VCaP (cell line): ENCODE measurements at regions not wholly inside any gene's neighbourhood (a gene's known extent, or its start where the extent isn't known, plus 50 kb on each side); places are given as distances from the start of the nearest gene placed in this dataset.

ENCODE experiments used
- H3K27ac ChIP-seq: fragments of 450-650 bp; 2 replicates; pipeline ENCODE4 v1.5.1; 2017
- TF ChIP-seq, protein P1 (sequence below): fragments of 450-650 bp; conservative IDR thresholded peaks from 2 replicates; pipeline ENCODE4 v1.5.1; 2017; ENCODE audit warnings: mild to moderate bottlenecking, moderate library complexity

DNA sequence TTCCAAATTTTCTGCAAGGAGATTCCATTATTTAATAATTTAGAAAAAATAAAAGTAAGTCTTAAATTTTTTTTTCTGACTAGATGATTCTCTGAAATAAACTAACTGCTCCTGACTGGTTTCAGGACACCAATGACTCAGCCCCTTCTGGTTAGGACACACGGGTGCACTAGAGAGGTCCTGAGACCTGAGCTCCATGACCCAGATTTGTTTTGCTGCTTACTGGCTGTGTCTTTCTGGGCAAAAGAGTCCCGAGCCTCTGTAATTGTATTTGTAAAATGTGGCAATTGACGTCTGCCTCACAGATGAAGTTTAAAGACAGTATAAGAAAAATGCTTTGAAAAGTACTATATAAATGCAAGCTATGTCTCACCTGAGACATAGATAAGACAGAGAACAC, 89.1 kb downstream of the SLC24A2 start:
- TF ChIP-seq, protein P1, sequence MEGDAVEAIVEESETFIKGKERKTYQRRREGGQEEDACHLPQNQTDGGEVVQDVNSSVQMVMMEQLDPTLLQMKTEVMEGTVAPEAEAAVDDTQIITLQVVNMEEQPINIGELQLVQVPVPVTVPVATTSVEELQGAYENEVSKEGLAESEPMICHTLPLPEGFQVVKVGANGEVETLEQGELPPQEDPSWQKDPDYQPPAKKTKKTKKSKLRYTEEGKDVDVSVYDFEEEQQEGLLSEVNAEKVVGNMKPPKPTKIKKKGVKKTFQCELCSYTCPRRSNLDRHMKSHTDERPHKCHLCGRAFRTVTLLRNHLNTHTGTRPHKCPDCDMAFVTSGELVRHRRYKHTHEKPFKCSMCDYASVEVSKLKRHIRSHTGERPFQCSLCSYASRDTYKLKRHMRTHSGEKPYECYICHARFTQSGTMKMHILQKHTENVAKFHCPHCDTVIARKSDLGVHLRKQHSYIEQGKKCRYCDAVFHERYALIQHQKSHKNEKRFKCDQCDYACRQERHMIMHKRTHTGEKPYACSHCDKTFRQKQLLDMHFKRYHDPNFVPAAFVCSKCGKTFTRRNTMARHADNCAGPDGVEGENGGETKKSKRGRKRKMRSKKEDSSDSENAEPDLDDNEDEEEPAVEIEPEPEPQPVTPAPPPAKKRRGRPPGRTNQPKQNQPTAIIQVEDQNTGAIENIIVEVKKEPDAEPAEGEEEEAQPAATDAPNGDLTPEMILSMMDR, result no peak
- H3K27ac ChIP-seq, result peak overlapping the region; percentile 16

DNA sequence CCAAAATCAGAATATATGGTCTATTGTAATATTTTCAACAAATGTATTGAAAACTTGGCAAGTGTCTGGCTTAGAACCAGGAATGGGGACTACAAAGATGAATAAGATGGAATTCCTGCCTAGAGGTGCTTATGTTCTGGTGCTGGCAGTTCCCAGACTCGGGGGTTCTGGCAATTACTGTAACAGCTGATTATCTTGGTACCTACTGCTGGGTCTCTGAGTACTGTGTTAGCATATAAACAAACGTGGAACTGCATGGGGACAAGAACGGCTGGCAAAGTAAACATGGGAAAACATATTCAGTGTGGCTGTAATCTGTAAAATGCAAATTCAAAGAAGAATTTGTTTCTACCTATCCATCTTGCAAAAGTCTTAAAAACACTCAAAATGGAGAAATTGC, 89.9 kb downstream of the SLC24A2 start:
- TF ChIP-seq, protein P1, result no peak
- H3K27ac ChIP-seq, result no peak overlapping the region; the same call in 1 of the 2 replicates

DNA sequence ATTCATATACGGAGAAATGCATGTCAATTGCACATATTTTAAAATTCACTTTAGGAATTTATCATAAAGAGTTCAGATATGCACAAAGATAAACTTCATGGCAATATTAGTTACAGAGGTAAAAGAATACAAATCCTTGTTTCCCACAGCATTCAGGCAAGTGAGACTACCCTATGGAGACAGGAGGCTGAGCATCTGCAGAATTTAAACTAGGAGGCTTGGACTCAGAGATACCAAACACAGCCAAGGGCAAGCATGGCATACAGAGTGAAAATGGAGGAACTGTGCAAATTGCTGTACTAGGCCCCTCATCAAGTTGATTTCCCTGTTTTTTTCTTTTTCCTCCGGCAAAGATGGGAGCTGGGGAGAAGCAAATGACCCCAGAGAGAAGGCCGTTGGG, 94.2 kb downstream of the SLC24A2 start:
- TF ChIP-seq, protein P1, result no peak
- no peak overlapping the region for H3K27ac ChIP-seq

DNA sequence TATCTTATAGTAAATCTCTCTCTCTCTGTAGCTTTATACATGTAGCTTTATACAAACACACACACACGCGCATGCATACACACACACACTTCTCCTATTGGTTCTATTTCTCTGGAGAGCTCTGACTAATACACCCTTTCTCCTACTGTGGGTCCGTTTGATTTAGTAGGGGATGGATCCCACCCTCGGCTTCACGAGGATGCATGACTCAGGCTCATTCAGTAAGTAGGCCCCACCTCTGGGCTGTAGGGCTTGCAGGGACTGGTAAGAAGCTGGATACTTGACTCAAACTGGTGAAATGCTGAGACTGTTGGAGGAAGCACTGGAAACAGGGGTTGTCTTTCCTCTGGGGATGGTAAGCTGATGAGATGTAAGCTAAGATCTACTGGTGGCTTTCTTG, 98.7 kb downstream of the SLC24A2 start:
- TF ChIP-seq, protein P1, result no peak
- H3K27ac ChIP-seq, result no peak overlapping the region

DNA sequence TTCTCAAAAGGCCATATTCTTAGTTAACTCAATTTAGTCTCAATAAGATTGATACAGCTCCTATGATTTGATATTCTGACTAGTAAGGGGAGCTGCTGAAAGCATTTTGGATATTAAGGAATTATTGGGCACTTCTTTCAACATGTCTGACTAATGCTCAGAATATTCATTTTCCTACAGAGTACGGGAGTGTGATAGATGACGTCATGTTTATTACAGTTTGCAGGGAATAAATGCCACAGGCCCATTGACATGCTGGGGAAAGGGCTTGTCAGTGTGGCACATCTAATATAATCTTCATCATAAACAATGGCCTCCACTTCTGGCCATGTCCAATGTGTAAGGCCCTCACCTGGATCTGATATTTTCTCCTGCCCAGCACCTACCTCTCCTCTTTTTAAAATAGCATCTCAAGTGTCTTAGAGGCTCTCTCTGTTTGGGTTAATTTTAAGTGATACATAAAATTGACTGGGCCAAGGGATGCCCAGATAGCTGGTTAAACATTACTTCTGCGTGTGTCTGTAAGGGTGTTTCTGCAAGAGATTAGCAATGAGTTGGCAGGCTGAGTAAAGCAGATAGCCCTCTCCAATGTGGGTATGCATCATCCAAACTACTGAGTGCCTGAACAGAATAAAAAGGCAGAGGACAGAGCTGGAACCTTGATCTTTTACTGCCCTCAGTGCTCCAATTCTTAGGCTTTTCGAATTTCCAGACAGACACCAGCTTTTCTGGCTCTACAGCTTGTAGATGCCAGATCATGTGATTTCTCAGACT, 99.3 kb downstream of the SLC24A2 start:
- no peak overlapping the region for H3K27ac ChIP-seq
- TF ChIP-seq, protein P1, result no peak

DNA sequence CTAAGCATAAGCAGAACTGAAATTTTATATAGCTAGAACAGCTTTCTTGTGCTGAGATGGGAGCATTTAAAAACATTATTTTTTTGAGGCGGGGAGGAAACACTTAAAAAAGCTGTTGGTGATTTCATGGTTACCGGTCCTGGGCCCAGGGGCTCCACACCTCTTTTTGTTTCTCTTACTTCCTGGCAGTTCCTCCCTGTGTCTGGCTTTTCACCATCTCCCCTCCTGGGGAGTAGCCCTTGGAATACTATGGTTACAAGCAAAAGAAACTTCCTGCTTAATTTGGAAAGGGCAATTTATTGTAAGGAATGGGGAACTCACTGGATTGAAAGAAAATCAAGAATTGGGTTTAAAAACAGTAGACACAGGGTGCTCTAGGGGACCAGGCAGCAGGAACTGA, 105.1 kb downstream of the SLC24A2 start:
- no peak overlapping the region for H3K27ac ChIP-seq
- TF ChIP-seq, protein P1, result no peak

DNA sequence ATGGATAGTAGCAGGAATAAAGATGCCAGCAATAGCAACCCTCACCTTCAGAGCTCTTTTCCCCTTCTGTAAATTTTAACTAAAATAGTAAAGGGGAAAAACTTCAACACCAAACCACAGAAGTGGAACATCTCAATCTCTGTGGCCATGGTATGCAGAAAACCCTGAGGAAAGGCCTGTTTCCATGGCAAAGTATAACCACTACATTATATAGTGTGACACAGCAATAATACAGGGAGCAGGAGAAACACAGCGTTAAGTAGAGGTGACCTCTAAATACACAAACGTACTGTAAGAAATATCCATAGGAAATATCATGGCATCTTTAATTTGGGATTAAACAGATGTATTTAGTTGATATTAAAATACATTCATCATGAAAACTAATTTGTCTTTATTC, 106.4 kb downstream of the SLC24A2 start:
- no peak overlapping the region for H3K27ac ChIP-seq
- TF ChIP-seq, protein P1, result no peak
